Neural cell (in vitro differentiated cells): ENCODE measurements at regions not wholly inside any gene's neighbourhood (a gene's known extent, or its start where the extent isn't known, plus 50 kb on each side); places are given as distances from the start of the nearest gene placed in this dataset.

Experiments
- H2AFZ ChIP-seq: fragments of 200-600, 300-800 bp; sonication (generic), shearing (Covaris generic); 2 replicates; pipeline ENCODE4 v1.6.0; 2014; ENCODE audit warnings: low read depth, mild to moderate bottlenecking, antibody characterized with exemption, low read length, moderate library complexity
- H3F3A ChIP-seq: fragments of 200-600 bp; shearing (Covaris generic); 2 replicates; pipeline ENCODE4 v1.6.1; 2016; ENCODE audit warnings: mild to moderate bottlenecking, moderate library complexity, mixed read lengths, antibody characterized with exemption, low read length; ENCODE audit not compliant: insufficient read depth, poor library complexity, severe bottlenecking
- H3K27ac ChIP-seq: fragments of 200-600, 300-800 bp; sonication (generic), shearing (Covaris generic); 2 replicates; pipeline ENCODE4 v1.5.1; 2014; ENCODE audit warnings: mild to moderate bottlenecking, low read length, moderate library complexity
- H3K27me3 ChIP-seq: fragments of 300-800, 200-600 bp; sonication (generic), shearing (Covaris generic); 2 replicates; pipeline ENCODE4 v1.6.0; 2014; ENCODE audit warnings: mild to moderate bottlenecking, low read depth, low read length, moderate library complexity; ENCODE audit not compliant: insufficient read depth
- H3K36me3 ChIP-seq: fragments of 300-800, 200-600 bp; sonication (generic), shearing (Covaris generic); 2 replicates; pipeline ENCODE4 v1.5.1; 2014; ENCODE audit warnings: mild to moderate bottlenecking, antibody characterized with exemption, low read length, moderate library complexity; ENCODE audit not compliant: insufficient read depth
- H3K4me2 ChIP-seq: fragments of 300-800, 200-600 bp; sonication (generic), shearing (Covaris generic); 2 replicates; pipeline ENCODE4 v1.6.0; 2014; ENCODE audit warnings: mild to moderate bottlenecking, low read length
- H3K4me3 ChIP-seq: fragments of 300-800, 200-600 bp; sonication (generic), shearing (Covaris generic); 2 replicates; pipeline ENCODE4 v1.5.1; 2014; ENCODE audit warnings: mild to moderate bottlenecking, low read length, moderate library complexity
- H3K79me2 ChIP-seq: fragments of 200-600 bp; shearing (Covaris generic); replicated peaks from 2 replicates; pipeline ENCODE4 v1.6.0; 2014; ENCODE audit warnings: mild to moderate bottlenecking, low read length, moderate library complexity; ENCODE audit not compliant: insufficient read depth
- H3K9ac ChIP-seq: fragments of 300-800, 200-600 bp; sonication (generic), shearing (Covaris generic); 2 replicates; pipeline ENCODE4 v1.6.1; 2016; ENCODE audit warnings: mild to moderate bottlenecking, low read length, mixed read lengths
- H3K9me2 ChIP-seq: fragments of 200-600 bp; shearing (Covaris generic); 2 replicates; pipeline ENCODE4 v1.6.1; 2016; ENCODE audit warnings: mild to moderate bottlenecking, low read length, mixed read lengths; ENCODE audit not compliant: insufficient read depth
- H3K9me3 ChIP-seq: fragments of 200-600, 300-800 bp; sonication (generic), shearing (Covaris generic); 2 replicates; pipeline ENCODE4 v1.6.1; 2016; ENCODE audit warnings: mild to moderate bottlenecking, mixed run types, low read length, moderate library complexity, mixed read lengths
- H4K20me1 ChIP-seq: fragments of 200-600 bp; shearing (Covaris generic); 2 replicates; pipeline ENCODE4 v1.6.1; 2016; ENCODE audit warnings: mild to moderate bottlenecking, mixed run types; ENCODE audit not compliant: insufficient read depth
- EP300 ChIP-seq: fragments of 450-650 bp; conservative IDR thresholded peaks from 2 replicates; pipeline ENCODE4 v1.6.1; 2014; ENCODE audit warnings: antibody characterized with exemption, mild to moderate bottlenecking, moderate library complexity; ENCODE audit not compliant: poor library complexity, severe bottlenecking
- EZH2 ChIP-seq: fragments of 200-600, 300-800 bp; shearing (Covaris generic), sonication (generic); IDR thresholded peaks from 2 replicates; pipeline ENCODE4 v1.6.1; 2014; ENCODE audit warnings: antibody characterized with exemption, low read length, borderline replicate concordance, mild to moderate bottlenecking; ENCODE audit not compliant: insufficient read depth, poor library complexity, severe bottlenecking
- MXI1 ChIP-seq: fragments of 450-650 bp; conservative IDR thresholded peaks from 2 replicates; pipeline ENCODE4 v1.6.1; 2014; ENCODE audit warnings: antibody characterized with exemption, mild to moderate bottlenecking; ENCODE audit not compliant: poor library complexity, severe bottlenecking
- POLR2AphosphoS5 ChIP-seq: IDR thresholded peaks from 2 replicates; pipeline ENCODE4 v1.6.1; 2012
- RAD21 ChIP-seq: fragments of 450-650 bp; conservative IDR thresholded peaks from 2 replicates; pipeline ENCODE4 v1.6.1; 2014; ENCODE audit warnings: antibody characterized with exemption, mild to moderate bottlenecking, moderate library complexity
- SMC3 ChIP-seq: fragments of 450-650 bp; conservative IDR thresholded peaks from 2 replicates; pipeline ENCODE4 v1.6.1; 2014; ENCODE audit warnings: antibody characterized with exemption, mild to moderate bottlenecking, moderate library complexity; ENCODE audit not compliant: poor library complexity
- TAF1 ChIP-seq: IDR thresholded peaks from 2 replicates; pipeline ENCODE4 v1.6.1; 2012; ENCODE audit warnings: low read depth
- TF ChIP-seq, protein P1 (sequence below): fragments of 450-650 bp; IDR thresholded peaks from 2 replicates; pipeline ENCODE4 v1.5.1; 2014; ENCODE audit warnings: antibody characterized with exemption, mild to moderate bottlenecking, moderate library complexity; ENCODE audit not compliant: poor library complexity, severe bottlenecking
- TF ChIP-seq, protein P2 (sequence below): IDR thresholded peaks from 2 replicates; pipeline ENCODE4 v1.6.1; 2012; ENCODE audit warnings: borderline replicate concordance

DNA sequence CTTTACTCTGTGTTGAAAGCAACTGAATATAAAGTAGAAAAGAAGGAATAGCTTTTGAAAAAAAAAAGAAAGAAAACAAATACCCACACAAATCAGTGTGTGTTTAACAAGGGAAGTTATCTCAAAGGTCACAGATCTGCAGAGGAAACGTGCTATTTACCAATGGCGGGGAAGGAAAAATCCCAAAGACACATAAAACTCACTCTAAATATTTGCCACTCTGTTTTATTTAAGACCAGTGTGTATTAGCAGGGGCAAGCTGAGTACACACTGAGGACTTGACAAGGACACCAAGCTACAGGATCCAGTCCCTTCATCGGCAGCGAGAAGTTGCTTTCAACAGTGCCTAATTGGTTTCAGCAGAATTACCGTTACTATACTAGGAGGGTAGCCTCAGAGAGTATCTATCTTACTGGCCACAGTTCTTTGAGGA, 252.5 kb downstream of the DEPDC1B start:
- Histone ChIP-seq H3K9me3 (no peaks in the 10 kb centered on the region), H3K36me3 (no peaks in the 10 kb centered on the region), H3K79me2 (no peaks in the 10 kb centered on the region), H3K27ac (no peak overlapping the region), H3F3A (no peaks in the 10 kb centered on the region), H3K9me2 (no peaks in the 10 kb centered on the region), H4K20me1 (no peaks in the 10 kb centered on the region), H3K27me3 (no peaks in the 10 kb centered on the region), H3K4me2 (no peak overlapping the region), H2AFZ (no peak overlapping the region), H3K4me3 (no peak overlapping the region), H3K9ac (no peak overlapping the region)
- TF ChIP-seq EZH2, result no peak
- no peak for TF ChIP-seq RAD21
- no peak for TF ChIP-seq SMC3
- no peak for TF ChIP-seq EP300
- TF ChIP-seq TAF1, result no peak
- TF ChIP-seq, protein P1, sequence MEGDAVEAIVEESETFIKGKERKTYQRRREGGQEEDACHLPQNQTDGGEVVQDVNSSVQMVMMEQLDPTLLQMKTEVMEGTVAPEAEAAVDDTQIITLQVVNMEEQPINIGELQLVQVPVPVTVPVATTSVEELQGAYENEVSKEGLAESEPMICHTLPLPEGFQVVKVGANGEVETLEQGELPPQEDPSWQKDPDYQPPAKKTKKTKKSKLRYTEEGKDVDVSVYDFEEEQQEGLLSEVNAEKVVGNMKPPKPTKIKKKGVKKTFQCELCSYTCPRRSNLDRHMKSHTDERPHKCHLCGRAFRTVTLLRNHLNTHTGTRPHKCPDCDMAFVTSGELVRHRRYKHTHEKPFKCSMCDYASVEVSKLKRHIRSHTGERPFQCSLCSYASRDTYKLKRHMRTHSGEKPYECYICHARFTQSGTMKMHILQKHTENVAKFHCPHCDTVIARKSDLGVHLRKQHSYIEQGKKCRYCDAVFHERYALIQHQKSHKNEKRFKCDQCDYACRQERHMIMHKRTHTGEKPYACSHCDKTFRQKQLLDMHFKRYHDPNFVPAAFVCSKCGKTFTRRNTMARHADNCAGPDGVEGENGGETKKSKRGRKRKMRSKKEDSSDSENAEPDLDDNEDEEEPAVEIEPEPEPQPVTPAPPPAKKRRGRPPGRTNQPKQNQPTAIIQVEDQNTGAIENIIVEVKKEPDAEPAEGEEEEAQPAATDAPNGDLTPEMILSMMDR, result no peak
- no peak for TF ChIP-seq POLR2AphosphoS5
- TF ChIP-seq, protein P2, sequence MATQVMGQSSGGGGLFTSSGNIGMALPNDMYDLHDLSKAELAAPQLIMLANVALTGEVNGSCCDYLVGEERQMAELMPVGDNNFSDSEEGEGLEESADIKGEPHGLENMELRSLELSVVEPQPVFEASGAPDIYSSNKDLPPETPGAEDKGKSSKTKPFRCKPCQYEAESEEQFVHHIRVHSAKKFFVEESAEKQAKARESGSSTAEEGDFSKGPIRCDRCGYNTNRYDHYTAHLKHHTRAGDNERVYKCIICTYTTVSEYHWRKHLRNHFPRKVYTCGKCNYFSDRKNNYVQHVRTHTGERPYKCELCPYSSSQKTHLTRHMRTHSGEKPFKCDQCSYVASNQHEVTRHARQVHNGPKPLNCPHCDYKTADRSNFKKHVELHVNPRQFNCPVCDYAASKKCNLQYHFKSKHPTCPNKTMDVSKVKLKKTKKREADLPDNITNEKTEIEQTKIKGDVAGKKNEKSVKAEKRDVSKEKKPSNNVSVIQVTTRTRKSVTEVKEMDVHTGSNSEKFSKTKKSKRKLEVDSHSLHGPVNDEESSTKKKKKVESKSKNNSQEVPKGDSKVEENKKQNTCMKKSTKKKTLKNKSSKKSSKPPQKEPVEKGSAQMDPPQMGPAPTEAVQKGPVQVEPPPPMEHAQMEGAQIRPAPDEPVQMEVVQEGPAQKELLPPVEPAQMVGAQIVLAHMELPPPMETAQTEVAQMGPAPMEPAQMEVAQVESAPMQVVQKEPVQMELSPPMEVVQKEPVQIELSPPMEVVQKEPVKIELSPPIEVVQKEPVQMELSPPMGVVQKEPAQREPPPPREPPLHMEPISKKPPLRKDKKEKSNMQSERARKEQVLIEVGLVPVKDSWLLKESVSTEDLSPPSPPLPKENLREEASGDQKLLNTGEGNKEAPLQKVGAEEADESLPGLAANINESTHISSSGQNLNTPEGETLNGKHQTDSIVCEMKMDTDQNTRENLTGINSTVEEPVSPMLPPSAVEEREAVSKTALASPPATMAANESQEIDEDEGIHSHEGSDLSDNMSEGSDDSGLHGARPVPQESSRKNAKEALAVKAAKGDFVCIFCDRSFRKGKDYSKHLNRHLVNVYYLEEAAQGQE, result no peak
- no peak for TF ChIP-seq MXI1

DNA sequence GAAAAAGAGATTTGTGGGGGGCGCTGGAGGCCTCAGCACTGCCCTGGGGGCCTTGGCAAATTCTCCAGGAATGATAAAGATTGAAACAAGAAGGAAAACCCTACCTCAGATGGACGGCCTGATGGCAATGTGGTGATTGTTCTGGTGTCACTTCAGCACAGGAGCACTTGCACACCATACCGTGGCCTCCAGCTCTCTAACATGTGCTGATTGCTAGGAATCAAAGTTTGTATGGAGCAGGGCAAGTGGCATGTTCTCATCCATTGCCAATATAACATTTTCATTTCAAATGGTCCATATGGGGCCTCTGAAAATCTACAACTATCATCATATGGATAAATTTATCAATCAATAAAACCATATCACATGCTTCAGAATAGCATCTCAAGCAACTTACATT, 253.0 kb downstream of the DEPDC1B start:
- Histone ChIP-seq H3K9ac (no peak overlapping the region), H3K9me2 (no peaks in the 10 kb centered on the region), H3K27me3 (no peaks in the 10 kb centered on the region), H3K4me2 (no peak overlapping the region), H3K79me2 (no peaks in the 10 kb centered on the region), H3F3A (no peaks in the 10 kb centered on the region), H3K27ac (no peak overlapping the region), H3K4me3 (no peak overlapping the region), H2AFZ (no peak overlapping the region), H4K20me1 (no peaks in the 10 kb centered on the region), H3K9me3 (no peaks in the 10 kb centered on the region), H3K36me3 (no peaks in the 10 kb centered on the region)
- TF ChIP-seq SMC3, result no peak
- TF ChIP-seq POLR2AphosphoS5, result no peak

DNA sequence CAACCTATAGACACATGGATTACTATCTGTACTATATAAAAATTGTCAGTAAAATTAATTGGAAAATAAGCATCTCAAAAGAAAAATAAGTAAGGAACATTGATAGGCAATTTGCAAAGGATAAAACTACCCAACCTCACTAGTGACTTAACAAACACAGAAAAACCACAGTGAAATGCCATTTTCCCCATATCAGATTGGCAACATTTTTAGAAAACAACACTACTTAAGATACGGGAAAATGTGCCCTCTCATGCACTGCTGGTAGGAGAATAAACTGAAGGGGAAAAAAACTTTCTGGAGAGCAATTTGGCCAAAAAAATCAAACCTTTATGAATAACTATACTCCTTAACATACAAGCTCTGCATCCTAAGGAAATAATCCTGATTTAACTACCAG, 254.0 kb downstream of the DEPDC1B start:
- Histone ChIP-seq H3K27me3 (no peaks in the 10 kb centered on the region), H4K20me1 (no peaks in the 10 kb centered on the region), H2AFZ (no peak overlapping the region), H3K4me3 (no peak overlapping the region), H3K79me2 (no peaks in the 10 kb centered on the region), H3K9me2 (no peaks in the 10 kb centered on the region), H3K4me2 (no peak overlapping the region), H3K9me3 (no peaks in the 10 kb centered on the region), H3K36me3 (no peaks in the 10 kb centered on the region), H3K9ac (no peak overlapping the region), H3K27ac (no peak overlapping the region), H3F3A (no peaks in the 10 kb centered on the region)
- TF ChIP-seq EZH2, result no peak
- TF ChIP-seq TAF1, result no peak
- TF ChIP-seq MXI1, result no peak
- TF ChIP-seq SMC3, result no peak
- no peak for TF ChIP-seq RAD21
- TF ChIP-seq, protein P1, result no peak
- TF ChIP-seq POLR2AphosphoS5, result no peak
- no peak for TF ChIP-seq EP300
- TF ChIP-seq, protein P2, result no peak
